ENCODE measurements at regions not wholly inside any gene's neighbourhood (a gene's known extent, or its start where the extent isn't known, plus 50 kb on each side); places are given as distances from the start of the nearest gene placed in this dataset.
"Not testable (repeated sequence)": the region's sequence is repeated elsewhere in the genome, so short reads cannot be mapped to it uniquely, and the experiment has no call there.

DNA sequence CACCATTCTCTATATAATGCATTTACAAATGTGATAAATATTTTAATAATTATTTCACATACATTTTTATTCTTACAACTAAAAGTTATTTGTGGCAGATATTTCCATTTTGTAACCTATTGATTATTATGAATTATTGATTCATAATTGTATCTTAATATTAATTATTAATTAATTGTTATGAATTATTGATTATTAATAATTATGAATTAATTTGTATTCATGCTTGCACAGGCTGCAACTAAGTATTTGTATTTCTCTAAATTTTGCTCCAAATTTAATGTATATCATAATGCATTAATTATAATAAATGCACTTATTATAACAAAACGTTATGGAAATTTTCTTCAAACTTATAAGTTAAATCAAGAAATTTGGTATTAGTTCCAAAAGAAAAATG lies 929.7 kb downstream of the PCDH7 start:
- DNase-seq (ENCODE audit: low spot score), result no peak

DNA sequence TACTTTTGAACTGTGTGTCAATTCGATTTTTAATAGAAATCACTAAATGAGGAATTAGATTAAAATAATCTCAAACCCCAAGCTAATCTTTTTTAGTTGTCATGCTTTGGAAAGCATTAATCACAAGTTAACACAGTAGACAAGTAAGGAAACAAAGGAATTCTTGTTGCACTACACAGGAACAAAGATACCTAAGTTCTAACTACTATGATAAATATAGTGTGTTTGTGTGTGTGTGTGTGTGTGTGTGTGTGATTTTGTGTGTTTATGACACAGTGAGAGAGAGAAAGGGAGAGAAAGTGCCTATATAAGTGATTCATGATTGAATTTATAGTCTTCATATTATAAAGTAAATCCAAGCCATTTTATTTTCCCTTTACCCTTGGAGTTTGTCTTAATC lies 931.4 kb downstream of the PCDH7 start:
- no peak for DNase-seq (ENCODE audit: low spot score)

GRCh38 chr4:31655328-31655727 lies 935.2 kb downstream of the PCDH7 start:
- no peak for DNase-seq (ENCODE audit: low spot score)

GRCh38 chr4:31657859-31658570 lies 937.8 kb downstream of the PCDH7 start:
- no peak for DNase-seq (ENCODE audit: low spot score)

DNA sequence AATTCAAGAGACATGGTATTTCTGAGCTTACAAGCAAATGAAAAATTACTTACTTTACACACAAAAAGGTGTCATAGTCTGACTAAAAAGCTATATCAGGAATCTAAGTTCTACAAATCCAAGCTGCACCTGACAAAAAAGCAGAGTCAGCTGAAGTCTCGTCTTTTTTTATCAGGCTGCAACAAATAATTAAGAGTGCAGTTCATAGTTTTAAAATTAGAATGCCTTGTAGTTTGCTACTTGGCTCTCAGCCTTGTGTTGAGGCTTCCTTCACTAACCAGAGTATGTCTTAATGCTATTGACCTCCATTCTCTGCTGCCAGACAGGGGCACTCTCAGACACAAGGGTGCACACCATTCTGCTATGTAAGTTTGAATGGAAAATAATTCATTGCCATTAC lies 940.7 kb downstream of the PCDH7 start:
- DNase-seq (ENCODE audit: low spot score), result no peak

DNA sequence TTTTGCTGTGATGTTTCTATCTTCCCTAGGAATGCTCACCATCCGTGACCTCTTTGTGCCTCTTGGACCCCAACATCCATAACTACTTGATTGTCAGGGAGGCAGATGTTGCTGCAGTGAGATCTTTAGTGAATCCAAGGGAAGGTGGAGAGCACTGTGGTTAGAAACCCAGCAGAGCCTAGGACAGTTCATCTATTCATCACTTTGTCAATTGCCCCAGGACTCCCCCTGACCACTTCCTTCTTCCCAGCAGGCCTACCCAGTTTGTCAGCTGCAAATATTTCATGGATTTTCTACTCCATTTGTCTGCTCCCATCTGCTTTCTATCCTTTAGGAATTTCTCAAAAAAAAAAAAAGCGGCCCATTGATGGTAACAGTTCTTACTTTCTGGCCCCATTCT lies 942.8 kb downstream of the PCDH7 start:
- no peak for DNase-seq (ENCODE audit: low spot score)

DNA sequence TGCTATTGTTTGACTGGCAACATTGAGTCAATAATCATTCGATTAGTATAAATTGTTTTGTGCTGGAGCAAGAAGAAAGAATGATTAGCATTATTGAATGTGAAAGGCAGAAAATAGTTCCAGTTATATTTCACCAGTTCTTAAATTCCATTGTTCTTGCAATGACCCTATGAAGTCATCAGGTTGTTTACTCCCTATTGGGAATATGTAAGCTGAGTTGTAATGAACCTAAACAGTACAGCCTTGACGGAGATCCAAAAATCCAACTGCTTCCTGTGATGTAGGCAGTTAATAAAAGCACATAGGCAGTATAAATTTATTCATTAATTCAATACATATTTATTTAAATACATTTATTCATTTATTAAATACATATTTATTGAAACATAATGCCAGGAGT lies 947.5 kb downstream of the PCDH7 start:
- DNase-seq (ENCODE audit: low spot score), result no peak

DNA sequence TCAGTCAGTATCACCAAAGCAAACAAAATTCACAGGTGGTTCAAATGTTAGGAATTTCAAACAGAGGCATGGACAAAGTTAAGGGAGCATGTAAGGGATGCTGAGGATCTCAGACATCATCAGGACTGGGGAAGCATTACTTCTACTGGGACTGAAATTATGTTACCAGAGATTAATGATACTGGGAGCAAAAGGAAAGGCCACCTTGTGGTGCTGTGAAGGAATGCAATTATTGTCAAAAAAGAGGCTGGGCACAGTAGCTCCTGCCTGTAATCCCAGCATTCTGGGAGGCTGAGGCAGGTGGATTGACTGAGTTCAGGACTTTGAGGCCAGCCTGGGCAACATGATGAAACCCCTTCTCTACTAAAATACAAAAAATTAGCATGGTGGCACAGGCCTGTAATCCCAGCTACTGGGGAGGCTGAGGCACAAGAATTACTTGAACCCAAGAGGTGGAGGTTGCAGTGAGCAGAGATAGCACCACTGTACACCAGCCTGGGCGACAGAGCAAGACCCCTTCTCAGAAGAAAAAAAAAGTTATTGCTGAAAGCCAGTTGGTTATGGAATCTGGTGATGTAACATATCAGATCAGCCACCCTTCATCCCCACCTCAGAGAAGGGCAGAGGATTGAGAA lies 954.3 kb downstream of the PCDH7 start:
- no peak for DNase-seq (ENCODE audit: low spot score)

DNA sequence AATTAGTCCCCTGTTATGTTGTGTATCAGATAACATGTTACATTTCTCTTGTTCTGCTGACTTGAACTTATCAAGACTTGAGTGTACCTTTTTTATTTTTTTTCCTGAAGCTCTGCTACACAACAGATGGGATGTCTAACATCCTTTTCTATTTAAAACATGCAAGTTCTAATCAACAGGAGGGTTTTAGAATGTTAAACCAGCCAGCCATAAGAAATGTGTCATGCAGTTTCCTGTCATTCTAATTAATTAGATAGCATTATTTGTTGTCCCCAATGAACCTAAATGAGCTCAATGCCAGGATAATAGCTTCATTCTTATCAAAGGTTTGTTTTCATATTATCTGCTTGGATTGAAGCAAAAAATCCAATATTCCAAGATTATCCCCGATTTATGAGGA lies 958.2 kb downstream of the PCDH7 start:
- no peak for DNase-seq (ENCODE audit: low spot score)

DNA sequence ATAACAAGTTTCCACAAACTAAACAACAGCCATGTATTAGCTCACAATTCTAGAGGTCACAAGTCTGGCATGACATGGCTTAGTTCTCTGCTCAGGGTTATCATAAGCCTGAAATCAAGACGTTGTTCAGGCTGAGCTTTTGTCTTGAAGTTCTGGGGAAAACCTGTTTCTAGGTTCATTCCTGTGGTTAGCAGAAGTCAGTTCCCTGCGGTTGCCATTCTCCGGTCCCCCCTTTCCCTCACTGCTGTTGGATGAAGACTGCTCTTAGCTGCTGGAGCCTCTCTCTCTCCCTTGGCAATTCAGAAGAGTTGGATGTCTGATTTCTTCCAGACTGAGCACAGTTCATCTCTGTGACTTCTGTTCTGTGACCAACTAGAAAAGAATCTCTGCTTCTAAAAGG lies 962.6 kb downstream of the PCDH7 start:
- no peak for DNase-seq (ENCODE audit: low spot score)

DNA sequence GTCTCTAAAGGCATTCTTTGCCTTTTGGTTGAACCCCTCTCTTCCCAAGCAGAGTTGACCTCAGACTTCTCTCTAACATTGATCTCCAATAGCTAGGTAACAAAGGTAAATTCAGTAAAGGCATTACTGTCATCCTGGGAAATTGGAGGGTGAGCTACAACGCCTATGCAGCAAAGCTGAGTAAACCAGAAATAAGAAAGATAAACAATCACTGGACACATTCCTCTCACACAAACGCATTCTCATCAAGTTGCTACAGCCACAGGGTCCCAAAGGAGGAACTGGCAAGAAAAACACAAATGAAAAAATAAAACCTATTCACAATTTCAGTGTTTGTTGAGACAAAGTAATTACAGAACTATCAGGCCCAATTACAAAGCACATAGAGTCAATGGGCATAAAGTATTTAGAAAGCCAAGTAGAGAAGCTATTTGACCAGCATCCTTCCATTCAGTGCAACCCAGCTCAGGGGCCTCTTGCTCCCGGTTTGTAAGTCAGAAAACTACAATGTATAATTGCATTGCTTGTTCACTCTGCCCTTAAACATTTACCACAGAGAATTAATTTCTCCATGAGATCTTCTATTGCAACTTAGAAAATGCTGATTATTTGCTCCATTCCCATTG lies 967.7 kb downstream of the PCDH7 start:
- no peak for DNase-seq (ENCODE audit: low spot score)

GRCh38 chr4:31692399-31692940 lies 972.3 kb downstream of the PCDH7 start:
- DNase-seq (ENCODE audit: low spot score), result no peak

GRCh38 chr4:31701256-31701655 lies 981.1 kb downstream of the PCDH7 start:
- DNase-seq (ENCODE audit: low spot score), result no peak

- no peak for DNase-seq (ENCODE audit: low spot score)
Observed at GRCh38 chr4:31702326-31702725, 982.2 kb downstream of the PCDH7 start.

GRCh38 chr4:31714238-31714637 lies 994.1 kb downstream of the PCDH7 start:
- DNase-seq (ENCODE audit: low spot score), result no peak

- DNase-seq (ENCODE audit: low spot score), result no peak
Observed at GRCh38 chr4:31715302-31715701, 995.1 kb downstream of the PCDH7 start.

DNA sequence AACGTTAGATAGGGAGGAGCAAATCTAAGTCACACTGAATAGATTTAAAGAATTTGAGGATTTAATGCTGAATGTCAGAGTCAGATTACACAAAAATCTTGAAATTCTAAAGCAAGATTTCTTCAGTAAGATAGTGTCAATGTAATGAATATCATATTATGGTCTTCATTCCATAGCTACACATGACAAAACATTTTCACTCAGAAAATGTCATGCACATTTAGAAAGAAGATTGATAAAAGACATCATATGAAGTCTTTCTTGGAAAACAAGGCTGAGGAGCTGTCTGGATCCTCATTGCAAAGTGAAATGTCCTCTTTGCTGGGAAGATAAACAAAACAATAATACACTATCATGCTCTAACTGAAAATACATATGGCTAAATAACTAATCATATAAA lies 1006.9 kb downstream of the PCDH7 start:
- no peak for DNase-seq (ENCODE audit: low spot score)

DNA sequence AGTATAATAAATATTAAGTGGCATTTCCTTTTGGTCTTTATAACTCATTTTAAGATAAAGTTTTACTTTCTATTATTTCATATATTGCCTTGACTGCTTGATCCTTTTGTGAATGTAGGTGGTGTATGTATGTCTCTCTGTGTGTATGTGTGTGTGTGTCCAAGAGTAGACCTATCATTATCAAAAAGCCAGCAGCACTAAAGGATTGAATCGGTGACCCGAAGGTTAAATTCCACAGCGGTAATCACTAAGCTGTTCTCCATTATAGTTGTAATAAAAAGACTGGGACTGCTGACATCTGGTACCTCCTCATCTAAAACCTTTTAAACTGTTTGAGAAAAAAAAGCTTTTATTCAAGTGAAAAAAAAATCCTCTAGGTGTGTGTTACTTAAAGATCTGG lies 1014.8 kb downstream of the PCDH7 start:
- no peak for DNase-seq (ENCODE audit: low spot score)

DNA sequence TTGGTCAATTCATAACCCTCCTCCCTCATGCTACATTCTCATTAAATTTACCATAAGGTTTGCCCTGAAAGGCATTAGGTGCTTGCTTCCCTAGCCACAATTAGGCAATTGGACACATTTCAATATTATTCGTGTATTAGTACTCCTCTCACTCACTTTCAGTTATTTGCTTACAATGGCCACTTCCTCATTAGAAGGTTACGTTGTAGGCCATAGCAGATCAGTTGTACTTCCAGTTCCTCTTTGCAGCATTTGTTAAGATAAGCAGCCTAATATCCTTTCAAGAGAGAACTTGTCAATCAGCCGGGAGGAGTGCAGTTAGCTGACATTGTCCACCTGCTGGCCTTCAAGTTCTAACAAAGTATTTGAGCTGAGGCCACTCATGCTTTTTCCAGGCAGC lies 1017.2 kb downstream of the PCDH7 start:
- DNase-seq (ENCODE audit: low spot score), result no peak

DNA sequence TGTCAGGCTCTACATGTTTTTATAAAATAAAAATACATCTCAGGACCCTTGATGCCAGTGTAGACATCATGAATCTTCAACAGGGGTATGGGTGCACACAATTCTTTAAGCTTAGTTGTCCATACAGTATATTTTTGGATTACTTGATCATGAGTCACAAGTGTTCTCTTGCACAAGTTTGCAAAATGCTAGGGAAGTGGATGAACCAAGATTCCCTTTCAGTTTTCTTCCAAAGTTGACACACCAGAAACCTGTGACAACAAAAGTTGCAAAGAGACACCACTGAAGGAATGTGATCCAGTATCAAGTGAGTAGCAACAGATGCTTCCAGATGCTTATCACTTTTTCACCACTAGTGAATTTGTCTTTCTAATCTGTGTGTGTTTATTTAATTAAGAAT lies 1021.2 kb downstream of the PCDH7 start:
- DNase-seq (ENCODE audit: low spot score), result no peak

- no peak for DNase-seq (ENCODE audit: low spot score)
Observed at GRCh38 chr4:31748382-31748781, 1028.2 kb downstream of the PCDH7 start.

DNA sequence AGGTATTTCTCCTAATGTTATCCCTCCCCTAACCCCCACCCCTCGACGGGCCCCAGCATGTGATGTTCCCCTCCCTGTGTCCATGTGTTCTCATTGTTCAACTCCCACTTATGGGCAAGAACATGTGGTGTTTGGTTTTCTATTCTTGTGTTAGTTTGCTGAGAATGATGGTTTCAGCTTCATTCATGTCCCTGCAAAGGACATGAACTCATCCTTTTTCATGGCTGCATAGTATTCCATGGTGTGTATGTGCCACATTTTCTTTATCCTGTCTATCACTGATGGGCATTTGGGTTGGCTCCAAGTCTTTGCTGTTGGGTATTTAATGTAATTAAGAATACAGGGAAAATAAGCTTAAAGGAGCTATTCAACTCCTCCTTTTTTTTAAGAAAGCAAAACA lies 1030.4 kb downstream of the PCDH7 start:
- DNase-seq (ENCODE audit: low spot score), result not testable (repeated sequence)

- DNase-seq (ENCODE audit: low spot score), result no peak
Observed at GRCh38 chr4:31755751-31756150, 1035.6 kb downstream of the PCDH7 start.
